Gastroesophageal sphincter (tissue), 3 donors: ENCODE measurements at regions not wholly inside any gene's neighbourhood (a gene's known extent, or its start where the extent isn't known, plus 50 kb on each side); places are given as distances from the start of the nearest gene placed in this dataset.

Experiments used
- EP300 ChIP-seq: sonication (generic); formaldehyde crosslinking; IDR thresholded peaks from one replicate; pipeline ENCODE4 v1.6.1; 2017; ENCODE audit warnings: antibody characterized with exemption, mild to moderate bottlenecking
- POLR2A ChIP-seq, 2 donors: fragments of 450-650 bp; IDR thresholded peaks; one replicate each; pipeline ENCODE4 v1.6.1; 2017; ENCODE audit warnings: antibody characterized with exemption in 2 of 2, mild to moderate bottlenecking in 2 of 2, moderate library complexity in 1 of 2
- POLR2AphosphoS5 ChIP-seq: sonication (generic); formaldehyde crosslinking; IDR thresholded peaks from one replicate; pipeline ENCODE4 v1.6.1; 2017; ENCODE audit warnings: antibody characterized with exemption
- TF ChIP-seq, protein P1 (sequence below), 4 experiments: fragments of 200-600 bp in 2 of 4; fragments of 450-650 bp in 2 of 4; sonication (generic) in 1 of 4; IDR thresholded peaks; one replicate each; pipeline ENCODE4 v1.5.1; 2017 to 2019; ENCODE audit warnings: antibody characterized with exemption in 4 of 4, mild to moderate bottlenecking in 2 of 4, moderate library complexity in 2 of 4

DNA sequence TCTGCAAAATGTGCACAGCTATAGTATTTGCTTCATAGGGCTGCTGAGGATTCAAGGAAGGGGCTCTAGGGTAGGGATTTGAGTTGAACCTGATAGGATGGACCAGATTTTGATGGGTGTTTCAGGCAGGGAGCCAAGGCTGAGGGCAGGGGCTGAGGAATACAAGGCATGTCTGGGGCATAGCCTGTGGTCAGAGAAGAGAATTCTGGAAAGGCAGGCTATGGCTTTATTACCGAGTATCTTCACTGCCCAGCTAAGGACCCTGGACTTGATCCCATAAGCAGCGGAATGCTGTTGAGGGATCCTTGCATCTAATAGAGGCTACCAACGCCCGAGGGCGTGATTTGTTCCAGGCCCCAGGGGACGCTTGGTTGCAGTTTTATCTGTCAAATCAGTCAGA lies 193.0 kb upstream of the TLE3 start:
- no peak for TF ChIP-seq POLR2A (IDR thresholded peaks at IDR 0.05)
- TF ChIP-seq EP300 = no peak
- TF ChIP-seq, protein P1, sequence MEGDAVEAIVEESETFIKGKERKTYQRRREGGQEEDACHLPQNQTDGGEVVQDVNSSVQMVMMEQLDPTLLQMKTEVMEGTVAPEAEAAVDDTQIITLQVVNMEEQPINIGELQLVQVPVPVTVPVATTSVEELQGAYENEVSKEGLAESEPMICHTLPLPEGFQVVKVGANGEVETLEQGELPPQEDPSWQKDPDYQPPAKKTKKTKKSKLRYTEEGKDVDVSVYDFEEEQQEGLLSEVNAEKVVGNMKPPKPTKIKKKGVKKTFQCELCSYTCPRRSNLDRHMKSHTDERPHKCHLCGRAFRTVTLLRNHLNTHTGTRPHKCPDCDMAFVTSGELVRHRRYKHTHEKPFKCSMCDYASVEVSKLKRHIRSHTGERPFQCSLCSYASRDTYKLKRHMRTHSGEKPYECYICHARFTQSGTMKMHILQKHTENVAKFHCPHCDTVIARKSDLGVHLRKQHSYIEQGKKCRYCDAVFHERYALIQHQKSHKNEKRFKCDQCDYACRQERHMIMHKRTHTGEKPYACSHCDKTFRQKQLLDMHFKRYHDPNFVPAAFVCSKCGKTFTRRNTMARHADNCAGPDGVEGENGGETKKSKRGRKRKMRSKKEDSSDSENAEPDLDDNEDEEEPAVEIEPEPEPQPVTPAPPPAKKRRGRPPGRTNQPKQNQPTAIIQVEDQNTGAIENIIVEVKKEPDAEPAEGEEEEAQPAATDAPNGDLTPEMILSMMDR (IDR thresholded peaks at IDR 0.05) = no peak
- no peak for TF ChIP-seq POLR2AphosphoS5
